Stimulated activated CD4-positive, alpha-beta T cell treated with anti-CD3 and anti-CD28 coated beads, Interleukin-1b, Interleukin-23, amount 100 ng/mL, for 4 hours (primary cell): ENCODE measurements at regions not wholly inside any gene's neighbourhood (a gene's known extent, or its start where the extent isn't known, plus 50 kb on each side); places are given as distances from the start of the nearest gene placed in this dataset.

Experiments
- DNase-seq, 2 donors: peaks; one replicate each; pipeline ENCODE4 v3.0.0-alpha.2; 2020; ENCODE audit warnings: low read depth in 2 of 2

GRCh38 chr10:83935339-83935736 lies 204.0 kb upstream of the GHITM start:
- no peak for DNase-seq

DNA sequence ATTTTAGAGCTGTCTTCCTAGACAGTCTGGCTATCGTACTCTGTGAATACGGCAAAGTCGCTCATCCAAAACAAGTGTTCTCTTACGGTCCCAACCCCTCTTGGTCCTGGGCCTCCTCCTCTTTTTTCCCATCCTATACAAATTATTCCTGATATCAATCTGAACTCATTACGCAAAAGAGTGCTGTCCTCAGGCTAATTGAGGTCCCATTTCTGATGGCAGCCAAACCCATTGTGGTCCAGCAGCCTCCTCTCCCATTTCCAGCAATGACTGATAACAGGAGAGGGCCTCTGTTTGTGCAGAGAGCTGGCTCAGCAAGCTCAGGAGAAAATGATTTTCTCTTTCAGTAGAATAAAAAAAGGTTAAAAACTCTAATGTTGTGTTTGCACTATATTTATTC lies 203.4 kb upstream of the GHITM start:
- no peak for DNase-seq

- DNase-seq: no peak
Observed at GRCh38 chr10:83937161-83937560, 202.1 kb upstream of the GHITM start.

GRCh38 chr10:83937826-83938225 lies 201.5 kb upstream of the GHITM start:
- DNase-seq: no peak

- no peak for DNase-seq
Observed at GRCh38 chr10:83941189-83941588, 198.1 kb upstream of the GHITM start.

DNA sequence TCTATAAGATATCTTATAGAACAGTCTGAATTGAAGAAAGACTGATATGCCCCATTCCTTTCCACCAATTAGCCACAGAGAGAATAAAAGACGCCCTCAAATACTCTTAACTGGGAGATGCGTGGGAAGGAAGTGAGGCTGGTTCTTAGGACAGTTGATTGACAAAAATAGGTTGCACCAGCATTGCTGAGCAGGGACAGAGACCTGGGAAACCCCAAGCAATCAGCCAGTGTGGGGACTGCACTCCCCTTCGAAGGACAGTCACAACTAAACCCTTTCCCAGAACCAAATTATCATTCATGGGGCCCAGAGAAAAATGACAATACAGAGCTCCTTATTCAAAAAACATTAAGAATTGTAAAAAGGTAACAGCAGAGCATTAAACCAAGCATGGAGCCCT lies 196.9 kb upstream of the GHITM start:
- no peak for DNase-seq

DNA sequence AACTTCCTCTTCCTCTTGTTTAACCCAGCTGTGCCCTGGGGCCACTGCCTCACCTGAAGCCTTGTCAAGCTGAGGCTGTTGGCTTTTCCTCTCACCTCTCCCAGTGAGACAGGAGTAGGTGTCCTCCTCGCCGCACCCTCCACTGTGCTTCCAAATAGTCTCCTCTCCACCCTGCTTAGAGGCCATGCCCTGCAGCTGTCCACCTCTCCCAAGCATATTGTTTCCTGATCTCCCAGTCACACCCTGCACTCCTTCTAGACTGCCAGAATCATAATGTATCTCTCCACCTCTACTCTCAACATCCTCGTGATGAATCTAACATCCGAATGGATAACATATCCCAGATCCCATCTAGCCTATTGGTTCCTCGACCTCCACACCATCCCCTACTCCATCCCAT lies 196.3 kb upstream of the GHITM start:
- DNase-seq: no peak

GRCh38 chr10:83943920-83944319 lies 195.4 kb upstream of the GHITM start:
- no peak for DNase-seq

GRCh38 chr10:83945982-83946718 lies 193.2 kb upstream of the GHITM start:
- DNase-seq: no peak

DNA sequence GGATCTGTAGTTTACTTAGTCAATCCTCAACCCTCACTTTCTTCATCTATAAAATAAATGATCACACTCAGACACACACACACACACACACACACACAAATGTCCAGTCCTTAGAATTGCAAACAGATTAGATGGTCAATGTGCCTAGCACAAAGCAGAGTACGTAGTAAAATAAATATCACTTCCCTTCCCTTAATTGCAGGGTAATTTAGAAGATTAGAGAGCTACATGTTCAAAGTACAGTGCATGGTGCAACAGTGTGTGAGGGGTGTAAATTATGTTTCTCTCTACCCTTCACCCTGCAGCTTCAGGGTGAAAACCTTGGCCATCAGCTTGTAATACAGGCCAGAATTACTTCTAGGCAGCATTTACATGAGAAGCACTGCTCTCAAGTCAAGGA lies 187.0 kb upstream of the GHITM start:
- no peak for DNase-seq

GRCh38 chr10:83953589-83953988 lies 185.7 kb upstream of the GHITM start:
- DNase-seq: no peak

GRCh38 chr10:83954193-83954799 lies 185.0 kb upstream of the GHITM start:
- DNase-seq: no peak

DNA sequence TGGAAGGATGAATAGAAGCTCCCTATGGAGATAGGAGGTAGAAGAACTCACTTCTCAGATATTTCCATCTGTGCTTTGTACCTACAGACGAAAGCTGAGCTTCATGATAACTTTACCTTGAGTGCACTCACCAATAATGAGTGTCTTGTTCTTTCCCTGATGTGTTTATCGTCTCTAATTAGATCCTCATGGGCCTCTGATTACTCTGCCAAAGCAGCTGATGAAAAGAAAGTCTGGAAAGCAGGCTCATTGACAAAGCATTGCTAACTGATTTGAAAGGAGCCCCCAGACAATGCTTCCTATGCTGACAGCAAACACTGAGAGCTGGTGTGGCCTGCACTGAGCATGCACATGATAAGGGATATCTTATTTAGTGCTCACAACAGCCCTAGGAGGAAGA lies 183.9 kb upstream of the GHITM start:
- DNase-seq: no peak

DNA sequence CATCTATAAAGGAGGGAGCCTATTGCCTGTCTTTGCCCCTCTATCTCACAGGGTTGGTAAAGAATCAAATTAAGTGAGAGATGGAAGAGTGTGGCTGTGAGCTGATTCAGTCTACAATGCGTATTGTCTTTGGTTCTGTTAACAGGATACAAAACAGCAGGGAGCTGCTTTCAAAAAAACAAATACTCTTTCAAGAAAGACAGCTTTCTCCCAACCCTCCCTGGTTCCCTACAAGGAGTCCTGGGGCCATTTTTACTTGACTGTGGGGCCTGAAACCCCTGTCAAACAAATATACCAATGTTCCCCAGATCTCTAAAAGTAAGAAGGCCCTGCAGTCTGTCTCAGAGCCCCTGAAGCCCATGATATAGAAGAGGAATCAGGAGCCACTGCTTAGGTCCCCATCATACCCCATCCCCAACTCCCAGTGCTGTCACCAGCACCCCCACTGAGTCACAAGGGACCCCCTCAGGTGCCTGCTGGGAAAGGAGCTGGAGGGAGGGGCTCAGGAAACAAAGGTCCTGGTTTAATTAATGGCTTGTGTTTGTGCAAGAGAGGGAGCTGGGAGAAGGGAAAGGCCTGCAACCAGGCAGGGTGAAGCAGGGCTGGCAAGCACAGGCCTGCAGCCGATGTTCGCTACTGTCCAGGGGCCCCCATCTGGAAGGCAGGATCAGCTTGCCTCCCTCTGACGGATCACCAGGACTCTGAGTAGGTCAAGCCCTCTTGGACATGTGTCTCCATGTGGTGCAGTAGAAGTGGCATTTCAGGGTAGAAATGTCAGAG lies 182.0 kb upstream of the GHITM start:
- DNase-seq: no peak

DNA sequence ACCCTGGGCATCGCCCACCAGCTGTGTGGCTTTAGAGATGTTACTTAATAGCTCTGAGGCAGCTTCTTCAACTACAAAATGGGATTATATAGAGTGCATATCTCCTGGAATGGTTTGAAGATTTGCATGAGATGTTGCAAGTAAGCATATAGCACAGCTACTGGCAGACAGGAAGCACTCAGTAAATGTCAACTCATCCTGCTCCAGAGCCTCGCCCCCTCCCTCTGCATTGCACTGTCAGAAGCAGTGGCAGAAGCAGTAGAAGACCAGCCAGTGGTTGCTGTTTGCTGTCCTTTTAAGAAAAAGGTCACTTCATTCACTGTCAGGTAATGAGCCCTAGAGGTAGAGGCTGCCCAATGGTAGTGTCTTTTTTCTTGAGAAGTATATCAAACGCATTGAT lies 180.0 kb upstream of the GHITM start:
- DNase-seq: no peak

DNA sequence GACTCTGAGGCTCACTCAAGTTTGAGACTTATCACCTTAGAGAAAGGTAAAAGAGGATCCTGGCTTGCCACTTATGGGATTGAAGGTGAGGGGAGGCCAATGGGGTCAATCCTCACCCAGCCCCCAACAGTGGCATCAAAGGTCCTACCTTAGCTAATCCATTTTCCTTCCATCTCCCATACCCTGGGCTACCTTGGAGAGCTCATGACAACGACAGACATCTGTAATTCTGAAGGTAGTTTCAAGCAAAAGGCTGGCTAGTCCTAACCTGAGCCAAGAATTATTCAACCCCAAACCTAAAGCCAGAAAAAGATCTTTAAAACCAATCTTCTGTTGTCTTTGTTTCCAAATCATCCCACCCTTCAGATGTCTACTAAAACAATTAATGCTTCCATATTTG lies 179.2 kb upstream of the GHITM start:
- DNase-seq: no peak

DNA sequence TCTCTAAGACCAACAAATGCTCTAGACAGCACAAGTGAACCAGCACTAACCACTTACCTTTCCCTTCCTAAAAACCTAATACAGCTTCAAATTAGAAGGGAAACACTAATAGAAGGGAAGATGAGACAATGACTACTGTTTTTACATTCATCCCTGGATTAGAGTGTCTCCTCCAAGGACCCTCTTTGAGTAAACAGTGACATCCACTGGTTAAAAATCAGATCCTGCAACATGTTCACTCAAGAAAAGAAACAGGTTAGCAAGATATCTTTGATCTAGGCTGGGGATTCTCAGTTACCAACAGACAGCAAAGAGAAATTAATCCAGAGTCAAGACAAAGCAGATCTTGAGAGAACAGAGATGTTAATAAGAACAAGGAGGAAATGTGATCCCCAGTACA lies 177.7 kb upstream of the GHITM start:
- DNase-seq: no peak

- DNase-seq: no peak
Observed at GRCh38 chr10:83963446-83963845, 175.9 kb upstream of the GHITM start.

- no peak for DNase-seq
Observed at GRCh38 chr10:83965473-83965872, 173.8 kb upstream of the GHITM start.

GRCh38 chr10:83968052-83968451 lies 171.3 kb upstream of the GHITM start:
- no peak for DNase-seq

- no peak for DNase-seq
Observed at GRCh38 chr10:83978681-83979383, 160.5 kb upstream of the GHITM start.

- no peak for DNase-seq
Observed at GRCh38 chr10:83982812-83983211, 156.5 kb upstream of the GHITM start.
